ENCODE measurements at regions not wholly inside any gene's neighbourhood (a gene's known extent, or its start where the extent isn't known, plus 50 kb on each side); places are given as distances from the start of the nearest gene placed in this dataset.

DNA sequence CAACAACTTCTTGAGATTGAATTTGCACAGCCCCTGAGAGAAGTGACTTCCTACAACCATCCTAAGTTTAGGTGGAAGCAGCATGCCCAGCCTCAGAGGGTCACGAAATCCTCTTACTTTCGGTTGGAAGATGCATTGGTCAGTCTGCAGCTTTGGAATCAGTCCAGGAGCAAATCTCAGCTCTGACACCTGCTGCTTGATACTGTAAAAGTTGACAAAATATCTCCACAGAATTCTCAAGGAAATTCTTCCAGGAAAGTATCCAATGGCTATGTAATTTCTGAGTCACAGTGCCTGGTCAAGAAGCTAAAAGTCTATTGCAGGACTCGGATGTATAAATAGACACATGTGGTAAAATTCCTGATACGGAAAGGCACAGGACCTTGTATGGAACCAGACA lies 414.5 kb upstream of the GYPC start:
- TF ChIP-seq, protein P1, sequence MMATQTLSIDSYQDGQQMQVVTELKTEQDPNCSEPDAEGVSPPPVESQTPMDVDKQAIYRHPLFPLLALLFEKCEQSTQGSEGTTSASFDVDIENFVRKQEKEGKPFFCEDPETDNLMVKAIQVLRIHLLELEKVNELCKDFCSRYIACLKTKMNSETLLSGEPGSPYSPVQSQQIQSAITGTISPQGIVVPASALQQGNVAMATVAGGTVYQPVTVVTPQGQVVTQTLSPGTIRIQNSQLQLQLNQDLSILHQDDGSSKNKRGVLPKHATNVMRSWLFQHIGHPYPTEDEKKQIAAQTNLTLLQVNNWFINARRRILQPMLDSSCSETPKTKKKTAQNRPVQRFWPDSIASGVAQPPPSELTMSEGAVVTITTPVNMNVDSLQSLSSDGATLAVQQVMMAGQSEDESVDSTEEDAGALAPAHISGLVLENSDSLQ (IDR thresholded peaks at IDR 0.05): no peak
- TF ChIP-seq SUZ12 (IDR thresholded peaks at IDR 0.05): no peak
- no peak for TF ChIP-seq HDGF (IDR thresholded peaks at IDR 0.05; ENCODE audit: borderline replicate concordance)

Data from HEK293T (cell line).